NT2/D1 (cell line): ENCODE measurements at regions not wholly inside any gene's neighbourhood (a gene's known extent, or its start where the extent isn't known, plus 50 kb on each side); places are given as distances from the start of the nearest gene placed in this dataset.

Source experiments
- SUZ12 ChIP-seq: IDR thresholded peaks from 2 replicates; pipeline ENCODE4 v1.6.1; 2011; ENCODE audit not compliant: insufficient read length, insufficient read depth; ENCODE audit errors: extremely low read depth
- ZNF274 ChIP-seq: IDR thresholded peaks from 2 replicates; pipeline ENCODE4 v1.6.1; 2011; ENCODE audit warnings: mild to moderate bottlenecking, low read depth, low read length

DNA sequence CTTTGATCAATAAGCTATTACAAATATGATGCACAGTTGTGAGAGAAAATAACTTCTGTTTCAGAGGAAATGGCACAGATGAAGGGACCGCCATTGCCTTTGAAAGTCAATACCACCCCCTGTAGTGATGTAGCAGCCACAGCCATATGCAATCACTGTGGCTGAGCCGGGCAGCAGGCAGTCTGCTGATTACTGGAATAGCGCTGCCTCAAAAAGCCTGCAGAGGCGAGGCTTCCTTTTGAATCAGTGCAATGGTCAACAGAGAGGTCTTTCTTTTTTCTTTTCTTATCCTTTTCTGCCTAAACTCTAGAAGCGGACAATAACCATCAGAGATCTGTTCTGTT is 265.1 kb upstream of the TAS2R1 start:
- TF ChIP-seq ZNF274 (no peak), SUZ12 (no peak)
